Right hindlimb (tissue), 1 donor: ENCODE measurements at regions not wholly inside any gene's neighbourhood (a gene's known extent, or its start where the extent isn't known, plus 50 kb on each side); places are given as distances from the start of the nearest gene placed in this dataset.

Experiments used
- DNase-seq: peaks from one replicate; pipeline ENCODE4 v3.0.0-alpha.2; 2018

GRCh38 chr10:88060762-88061161 lies 197.3 kb downstream of the PTEN start:
- no peak for DNase-seq

- no peak for DNase-seq
These were observed 199.0 kb downstream of the PTEN start for GRCh38 chr10:88062385-88062784.

GRCh38 chr10:88062798-88063472 lies 199.5 kb downstream of the PTEN start:
- no peak for DNase-seq

GRCh38 chr10:88063861-88064557 lies 200.6 kb downstream of the PTEN start:
- DNase-seq, result no peak

- DNase-seq, result peak; percentile 76
These were observed 201.4 kb downstream of the PTEN start for GRCh38 chr10:88064608-88065382.

- no peak for DNase-seq
These were observed 202.1 kb downstream of the PTEN start for GRCh38 chr10:88065383-88066049.

- DNase-seq, result no peak
These were observed 202.9 kb downstream of the PTEN start for GRCh38 chr10:88066319-88066718.

GRCh38 chr10:88066876-88067275 lies 203.5 kb downstream of the PTEN start:
- no peak for DNase-seq

- no peak for DNase-seq
These were observed 204.3 kb downstream of the PTEN start for GRCh38 chr10:88067737-88068136.

GRCh38 chr10:88069338-88069737 lies 205.9 kb downstream of the PTEN start:
- no peak for DNase-seq

GRCh38 chr10:88070080-88070880 lies 206.9 kb downstream of the PTEN start:
- DNase-seq, result no peak

- no peak for DNase-seq
These were observed 208.5 kb downstream of the PTEN start for GRCh38 chr10:88071879-88072278.

- no peak for DNase-seq
These were observed 210.3 kb downstream of the PTEN start for GRCh38 chr10:88073682-88074081.

GRCh38 chr10:88074971-88075370 lies 211.5 kb downstream of the PTEN start:
- DNase-seq, result no peak

GRCh38 chr10:88076027-88076880 lies 212.8 kb downstream of the PTEN start:
- DNase-seq, result no peak

- DNase-seq, result no peak
These were observed 214.6 kb downstream of the PTEN start for GRCh38 chr10:88077977-88078376.

GRCh38 chr10:88080213-88080612 lies 216.8 kb downstream of the PTEN start:
- DNase-seq, result no peak

- DNase-seq, result no peak
These were observed 218.1 kb downstream of the PTEN start for GRCh38 chr10:88081457-88082054.

GRCh38 chr10:88082391-88082790 lies 219.0 kb downstream of the PTEN start:
- DNase-seq, result no peak

- DNase-seq, result no peak
These were observed 219.6 kb downstream of the PTEN start for GRCh38 chr10:88082806-88083596.
